IMR-90 (cell line): ENCODE measurements at regions not wholly inside any gene's neighbourhood (a gene's known extent, or its start where the extent isn't known, plus 50 kb on each side); places are given as distances from the start of the nearest gene placed in this dataset.

Experiments used
- ATAC-seq: fragments of 200-7000 bp; cut with Tn5 transposase; 2 replicates; pipeline ENCODE4 v1.9.1; 2020; ENCODE audit warnings: low read depth, mild to moderate bottlenecking, moderate library complexity
- BruUV-seq: library from RNA; stranded (reverse); fragments of 400-500 nt; replicated peaks from 2 replicates; lab custom pipeline; 2021; lab: Mats Ljungman, UMichigan
- CTCF ChIA-PET: fragments of 300-600 bp; formaldehyde crosslinking; extraction: SDS; loops from one replicate; lab custom pipeline; 2021; ENCODE audit warnings: antibody characterized with exemption; lab: Yijun Ruan, JAX
- POLR2A ChIA-PET: fragments of 300-600 bp; sonication (Branson Sonifier 250); formaldehyde crosslinking; loops from one replicate; lab custom pipeline; 2022; ENCODE audit warnings: antibody characterized with exemption; ENCODE audit not compliant: unreplicated experiment; lab: Charles Lee
- DNase-seq: peaks from one replicate; pipeline ENCODE4 v3.0.0; 2013
- H2AFZ ChIP-seq: replicated peaks from 2 replicates; pipeline ENCODE3; 2013; ENCODE audit warnings: low read length, mild to moderate bottlenecking; ENCODE audit not compliant: poor library complexity
- H2AK5ac ChIP-seq: 2 replicates; pipeline ENCODE4 v1.6.1; 2013; ENCODE audit warnings: low read depth, low read length, inconsistent platforms
- H2AK9ac ChIP-seq: replicated peaks from 2 replicates; pipeline ENCODE3; 2013; ENCODE audit warnings: mild to moderate bottlenecking, low read depth, low read length, moderate library complexity; ENCODE audit not compliant: poor library complexity
- H2BK120ac ChIP-seq: 2 replicates; pipeline ENCODE4 v1.6.1; 2013; ENCODE audit warnings: low read depth, low read length, inconsistent platforms
- H2BK15ac ChIP-seq: 3 replicates; pipeline ENCODE4 v1.6.1; 2013; ENCODE audit warnings: low read depth, low read length, inconsistent platforms
- H2BK20ac ChIP-seq: 2 replicates; pipeline ENCODE4 v1.6.1; 2013; ENCODE audit warnings: low read depth, mild to moderate bottlenecking, inconsistent platforms, low read length, moderate library complexity
- H2BK5ac ChIP-seq: 2 replicates; pipeline ENCODE4 v1.6.1; 2013; ENCODE audit warnings: mild to moderate bottlenecking, low read depth, low read length, inconsistent platforms; ENCODE audit not compliant: poor library complexity, severe bottlenecking
- H3K14ac ChIP-seq: replicated peaks from 2 replicates; pipeline ENCODE4 v1.6.1; 2013; ENCODE audit warnings: low read depth, low read length, inconsistent platforms
- H3K18ac ChIP-seq: 2 replicates; pipeline ENCODE4 v1.6.1; 2013; ENCODE audit warnings: low read depth, low read length, control low read depth
- H3K23ac ChIP-seq: 2 replicates; pipeline ENCODE4 v1.6.1; 2013; ENCODE audit warnings: low read depth, low read length, inconsistent platforms
- H3K27ac ChIP-seq: 2 replicates; pipeline ENCODE4 v1.5.1; 2013; ENCODE audit warnings: mild to moderate bottlenecking, control low read depth, low read length; ENCODE audit not compliant: insufficient read depth
- H3K27me3 ChIP-seq: 2 replicates; pipeline ENCODE4 v1.6.1; 2013; ENCODE audit warnings: low read length; ENCODE audit not compliant: control insufficient read depth, insufficient read depth
- H3K36me3 ChIP-seq: 2 replicates; pipeline ENCODE4 v1.6.1; 2013; ENCODE audit warnings: low read length, mixed read lengths; ENCODE audit not compliant: control insufficient read depth, insufficient read depth
- H3K4ac ChIP-seq: 2 replicates; pipeline ENCODE4 v1.6.1; 2013; ENCODE audit warnings: low read depth, low read length, inconsistent platforms
- H3K4me1 ChIP-seq: 2 replicates; pipeline ENCODE4 v1.6.1; 2013; ENCODE audit warnings: low read length, mixed read lengths; ENCODE audit not compliant: control insufficient read depth, insufficient read depth
- H3K4me2 ChIP-seq: 2 replicates; pipeline ENCODE4 v1.6.1; 2013; ENCODE audit warnings: low read depth, mild to moderate bottlenecking, control low read depth, low read length, moderate library complexity
- H3K4me3 ChIP-seq: 2 replicates; pipeline ENCODE4 v1.5.1; 2013; ENCODE audit warnings: low read depth, mild to moderate bottlenecking, control low read depth, low read length, moderate library complexity; ENCODE audit not compliant: insufficient read depth
- H3K56ac ChIP-seq: 2 replicates; pipeline ENCODE4 v1.6.1; 2013; ENCODE audit warnings: low read length, inconsistent platforms; ENCODE audit not compliant: insufficient read depth; ENCODE audit errors: extremely low read depth
- H3K79me1 ChIP-seq, 2 experiments: 2 replicates each; pipeline ENCODE4 v1.6.1; 2013; ENCODE audit warnings: low read length in 2 of 2, inconsistent platforms in 1 of 2, low read depth in 1 of 2
- H3K9ac ChIP-seq: 2 replicates; pipeline ENCODE4 v1.6.1; 2013; ENCODE audit warnings: low read depth, low read length, control low read depth
- H3K9me1 ChIP-seq: 2 replicates; pipeline ENCODE4 v1.6.1; 2013; ENCODE audit warnings: low read length, inconsistent platforms; ENCODE audit not compliant: insufficient read depth
- H3K9me3 ChIP-seq: 2 replicates; pipeline ENCODE4 v1.6.1; 2013; ENCODE audit warnings: low read length; ENCODE audit not compliant: control insufficient read depth, insufficient read depth
- H4K20me1 ChIP-seq: 2 replicates; pipeline ENCODE4 v1.6.1; 2013; ENCODE audit warnings: low read length, inconsistent platforms; ENCODE audit not compliant: insufficient read depth
- H4K5ac ChIP-seq: 2 replicates; pipeline ENCODE4 v1.6.1; 2013; ENCODE audit warnings: mild to moderate bottlenecking, low read depth, low read length, control low read depth
- H4K8ac ChIP-seq, 2 experiments: 2 replicates each; pipeline ENCODE4 v1.6.1; 2013; ENCODE audit warnings: low read depth in 2 of 2, low read length in 2 of 2, control low read depth in 1 of 2, inconsistent platforms in 1 of 2
- H4K91ac ChIP-seq: 2 replicates; pipeline ENCODE4 v1.6.1; 2013; ENCODE audit warnings: low read depth, low read length, inconsistent platforms; ENCODE audit not compliant: insufficient read depth
- BHLHE40 ChIP-seq: fragments of 150-350 bp; IDR thresholded peaks from 2 replicates; pipeline ENCODE4 v1.6.1; 2016; ENCODE audit warnings: mild to moderate bottlenecking, low read depth, low read length
- CEBPB ChIP-seq: IDR thresholded peaks from 2 replicates; pipeline ENCODE4 v1.6.1; 2012; ENCODE audit warnings: low read depth, low read length, improper control_type of control experiment
- CHD1 ChIP-seq: IDR thresholded peaks from 2 replicates; pipeline ENCODE4 v1.6.1; 2012; ENCODE audit warnings: low read depth, low read length, improper control_type of control experiment
- FOS ChIP-seq: fragments of 150-350 bp; IDR thresholded peaks from 2 replicates; pipeline ENCODE4 v1.6.1; 2016; ENCODE audit warnings: low read depth, low read length
- MXI1 ChIP-seq: IDR thresholded peaks from 2 replicates; pipeline ENCODE4 v1.6.1; 2012; ENCODE audit warnings: low read depth, mild to moderate bottlenecking, low read length, moderate library complexity, borderline replicate concordance
- NFE2L2 ChIP-seq: fragments of 150-350 bp; IDR thresholded peaks from 2 replicates; pipeline ENCODE4 v1.6.1; 2016; ENCODE audit warnings: low read depth, mild to moderate bottlenecking, low read length
- RAD21 ChIP-seq: IDR thresholded peaks from 2 replicates; pipeline ENCODE4 v1.6.1; 2012; ENCODE audit warnings: low read length, improper control_type of control experiment
- RCOR1 ChIP-seq: IDR thresholded peaks from 2 replicates; pipeline ENCODE4 v1.6.1; 2012; ENCODE audit warnings: mild to moderate bottlenecking, low read length, improper control_type of control experiment; ENCODE audit not compliant: insufficient replicate concordance
- RFX5 ChIP-seq: IDR thresholded peaks from 2 replicates; pipeline ENCODE4 v1.8.0; 2012; ENCODE audit warnings: low read depth, mild to moderate bottlenecking, low read length, moderate library complexity
- SMC3 ChIP-seq: fragments of 150-350 bp; IDR thresholded peaks from 2 replicates; pipeline ENCODE4 v1.6.1; 2016; ENCODE audit warnings: low read depth, mild to moderate bottlenecking, antibody characterized with exemption, low read length, moderate library complexity
- USF2 ChIP-seq: fragments of 150-350 bp; IDR thresholded peaks from 2 replicates; pipeline ENCODE4 v1.6.1; 2017; ENCODE audit warnings: mild to moderate bottlenecking, antibody characterized with exemption, low read length, low read depth
- WGBS, 2 experiments: methylation state at CpG; one replicate each; pipeline versions ENCODE4 v1.1.5 to v1.1.7; 2013; ENCODE audit warnings: missing lambda C conversion rate in 2 of 2; ENCODE audit not compliant: insufficient read length in 1 of 2; ENCODE audit errors: extremely low coverage in 2 of 2; 5-methylcytosine and 5-hydroxymethylcytosine counted together
- dilution Hi-C: fragments of 300-500 bp; cut with HindIII; formaldehyde crosslinking; loops from one replicate; pipeline ENCODE4 v1.14.3; 2018; ENCODE audit warnings: low sequenced_read_pairs; ENCODE audit not compliant: unreplicated experiment
- in situ Hi-C: fragments of 300-500 bp; cut with MboI; formaldehyde crosslinking; loops from 3 replicates; pipeline ENCODE4 v1.14.3; 2019; ENCODE audit warnings: low sequenced_read_pairs, inconsistent platforms, mixed read lengths
- intact Hi-C: fragments of 100-400 bp; cut with micrococcal nuclease; formaldehyde crosslinking; loops from 2 replicates; pipeline ENCODE4 v1.10.0; 2022

GRCh38 chr6:14452567-14453527 lies 335.3 kb downstream of the CD83 start:
- intact Hi-C loops (no loop called here), dilution Hi-C loops (no loop called here), in situ Hi-C loops (no loop called here)
- no TSS peak for BruUV-seq
- H3K9me3 ChIP-seq, result peaks cover 3% of the 10 kb centered on the region; the same call in 1 of the 2 replicates
- no peak overlapping the region for H2AFZ ChIP-seq
- CTCF ChIA-PET, result no interaction called here
- H3K79me1 ChIP-seq, result no peaks in the 10 kb centered on the region
- TF ChIP-seq CHD1 (no peak), FOS (no peak), BHLHE40 (no peak), SMC3 (no peak), MXI1 (no peak), RFX5 (no peak), RCOR1 (no peak), RAD21 (no peak), USF2 (no peak), NFE2L2 (no peak), CEBPB (no peak)
- H2BK15ac ChIP-seq, result no peak overlapping the region
- no peaks in the 10 kb centered on the region for H3K27me3 ChIP-seq
- no peak overlapping the region for H4K91ac ChIP-seq
- H3K4me2 ChIP-seq, result no peak overlapping the region
- H4K8ac ChIP-seq, result no peak overlapping the region
- no peak overlapping the region for H3K23ac ChIP-seq
- no peak overlapping the region for H2AK9ac ChIP-seq
- H3K9ac ChIP-seq, result no peak overlapping the region
- no peak overlapping the region for H3K27ac ChIP-seq
- H2AK5ac ChIP-seq, result peak overlapping the region; percentile 40; the same call in 1 of the 2 replicates
- H3K4ac ChIP-seq, result no peak overlapping the region
- H2BK120ac ChIP-seq, result peak overlapping the region; percentile 44; the same call in 1 of the 2 replicates
- no peak overlapping the region for H2BK5ac ChIP-seq
- H3K56ac ChIP-seq, result no peak overlapping the region
- no peak overlapping the region for H3K18ac ChIP-seq
- WGBS, 2 experiments, result 83% methylated on average over 4 of the region's 17 CpGs; no CpG with 5 or more reads in 1 of the 2 experiments
- no peaks in the 10 kb centered on the region for H4K20me1 ChIP-seq
- DNase-seq, result no peak
- ATAC-seq, result no peak
- peaks cover 7% of the 10 kb centered on the region; the same call in 1 of the 2 replicates for H3K9me1 ChIP-seq
- H3K14ac ChIP-seq, result no peak overlapping the region
- H3K4me1 ChIP-seq, result peaks cover 11% of the 10 kb centered on the region
- no peak overlapping the region for H4K5ac ChIP-seq
- H2BK20ac ChIP-seq, result no peak overlapping the region
- H3K4me3 ChIP-seq, result no peak overlapping the region
- H3K36me3 ChIP-seq, result no peaks in the 10 kb centered on the region
- POLR2A ChIA-PET, result no interaction called here
